Right atrium auricular region (tissue), 2 donors: ENCODE measurements at regions not wholly inside any gene's neighbourhood (a gene's known extent, or its start where the extent isn't known, plus 50 kb on each side); places are given as distances from the start of the nearest gene placed in this dataset.

Experiments
- DNase-seq: peaks from one replicate; pipeline ENCODE4 v3.0.0-alpha.2; 2019; ENCODE audit warnings: low spot score
- H3K27ac ChIP-seq, 2 donors: fragments of 200-600 bp; sonication (generic); 1 replicate in 1 of 2; 2 replicates in 1 of 2; pipeline ENCODE4 v1.5.1; 2016 to 2019
- H3K27me3 ChIP-seq, 2 donors: fragments of 200-600 bp; sonication (generic); one replicate each; pipeline versions ENCODE4 v1.5.1 to v1.6.0; 2017 to 2019
- H3K36me3 ChIP-seq: fragments of 200-600 bp; sonication (generic); one replicate; pipeline ENCODE4 v1.5.1; 2016
- H3K4me1 ChIP-seq, 2 donors: fragments of 200-600 bp; sonication (generic); one replicate each; pipeline versions ENCODE4 v1.5.1 to v1.6.0; 2017 to 2019
- H3K4me3 ChIP-seq, 2 donors: fragments of 200-600 bp; sonication (generic); 1 replicate in 1 of 2; 2 replicates in 1 of 2; pipeline ENCODE4 v1.5.1; 2017 to 2019; ENCODE audit warnings: mild to moderate bottlenecking in 1 of 2, moderate library complexity in 1 of 2
- H3K9me3 ChIP-seq, 2 donors: fragments of 200-600 bp; sonication (generic); one replicate each; pipeline ENCODE4 v1.5.1; 2019
- TF ChIP-seq, protein P1 (sequence below), 2 donors: fragments of 200-600 bp; sonication (generic); IDR thresholded peaks; one replicate each; pipeline ENCODE4 v1.5.1; 2019; ENCODE audit warnings: antibody characterized with exemption in 2 of 2

DNA sequence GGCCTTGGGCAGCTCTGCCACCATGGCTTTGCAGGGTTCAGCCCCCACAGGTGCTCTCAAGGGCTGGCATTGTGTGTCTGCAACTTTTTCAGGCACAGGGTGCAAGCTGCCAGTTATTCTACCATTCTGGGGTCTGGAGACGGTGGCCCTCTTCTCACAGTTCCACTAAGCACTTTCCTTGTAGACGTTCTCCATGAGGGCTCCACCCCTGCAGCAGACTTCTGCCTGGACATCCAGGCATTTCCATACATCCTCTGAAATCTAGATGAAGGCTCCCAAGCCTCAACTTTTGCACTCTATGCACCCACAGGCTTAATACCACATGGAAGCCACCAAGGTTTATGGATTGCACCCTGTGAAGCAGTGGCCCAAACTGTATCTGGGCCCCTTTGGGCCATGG lies 91.0 kb upstream of the RND3 start:
- TF ChIP-seq, protein P1, sequence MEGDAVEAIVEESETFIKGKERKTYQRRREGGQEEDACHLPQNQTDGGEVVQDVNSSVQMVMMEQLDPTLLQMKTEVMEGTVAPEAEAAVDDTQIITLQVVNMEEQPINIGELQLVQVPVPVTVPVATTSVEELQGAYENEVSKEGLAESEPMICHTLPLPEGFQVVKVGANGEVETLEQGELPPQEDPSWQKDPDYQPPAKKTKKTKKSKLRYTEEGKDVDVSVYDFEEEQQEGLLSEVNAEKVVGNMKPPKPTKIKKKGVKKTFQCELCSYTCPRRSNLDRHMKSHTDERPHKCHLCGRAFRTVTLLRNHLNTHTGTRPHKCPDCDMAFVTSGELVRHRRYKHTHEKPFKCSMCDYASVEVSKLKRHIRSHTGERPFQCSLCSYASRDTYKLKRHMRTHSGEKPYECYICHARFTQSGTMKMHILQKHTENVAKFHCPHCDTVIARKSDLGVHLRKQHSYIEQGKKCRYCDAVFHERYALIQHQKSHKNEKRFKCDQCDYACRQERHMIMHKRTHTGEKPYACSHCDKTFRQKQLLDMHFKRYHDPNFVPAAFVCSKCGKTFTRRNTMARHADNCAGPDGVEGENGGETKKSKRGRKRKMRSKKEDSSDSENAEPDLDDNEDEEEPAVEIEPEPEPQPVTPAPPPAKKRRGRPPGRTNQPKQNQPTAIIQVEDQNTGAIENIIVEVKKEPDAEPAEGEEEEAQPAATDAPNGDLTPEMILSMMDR (IDR thresholded peaks at IDR 0.05): no peak
- no peak for DNase-seq
- no peak overlapping the region for H3K27ac ChIP-seq
- peaks cover 0 to 12% of the 10 kb centered on the region in 2 donors for H3K9me3 ChIP-seq
- H3K36me3 ChIP-seq: no peaks in the 10 kb centered on the region
- no peaks in the 10 kb centered on the region for H3K4me1 ChIP-seq
- no peak overlapping the region for H3K4me3 ChIP-seq
- H3K27me3 ChIP-seq: no peaks in the 10 kb centered on the region

DNA sequence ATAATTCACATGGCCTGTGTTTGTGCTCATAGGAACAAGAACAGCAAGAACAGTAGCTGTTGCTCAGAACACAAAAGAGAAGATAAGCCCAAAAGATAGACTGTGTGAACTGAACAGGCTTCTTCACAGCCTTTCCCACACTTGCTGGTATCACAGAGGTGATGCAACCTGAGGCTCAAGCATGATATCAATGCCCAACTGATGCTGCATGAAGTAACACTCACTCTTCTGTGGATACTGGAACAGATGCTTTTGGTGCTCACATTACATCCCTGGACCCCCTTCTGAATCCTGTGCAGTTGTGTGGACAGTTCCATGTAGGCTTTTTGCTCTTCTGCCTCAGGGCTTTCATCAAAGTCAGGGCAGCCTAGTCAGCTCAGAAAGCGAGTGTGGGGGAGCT lies 88.4 kb upstream of the RND3 start:
- peaks cover 0 to 12% of the 10 kb centered on the region in 2 donors for H3K9me3 ChIP-seq
- H3K36me3 ChIP-seq: no peaks in the 10 kb centered on the region
- H3K4me3 ChIP-seq: no peak overlapping the region
- H3K4me1 ChIP-seq: no peaks in the 10 kb centered on the region
- no peak overlapping the region for H3K27ac ChIP-seq
- TF ChIP-seq, protein P1 (IDR thresholded peaks at IDR 0.05): no peak
- DNase-seq: no peak
- no peaks in the 10 kb centered on the region for H3K27me3 ChIP-seq

DNA sequence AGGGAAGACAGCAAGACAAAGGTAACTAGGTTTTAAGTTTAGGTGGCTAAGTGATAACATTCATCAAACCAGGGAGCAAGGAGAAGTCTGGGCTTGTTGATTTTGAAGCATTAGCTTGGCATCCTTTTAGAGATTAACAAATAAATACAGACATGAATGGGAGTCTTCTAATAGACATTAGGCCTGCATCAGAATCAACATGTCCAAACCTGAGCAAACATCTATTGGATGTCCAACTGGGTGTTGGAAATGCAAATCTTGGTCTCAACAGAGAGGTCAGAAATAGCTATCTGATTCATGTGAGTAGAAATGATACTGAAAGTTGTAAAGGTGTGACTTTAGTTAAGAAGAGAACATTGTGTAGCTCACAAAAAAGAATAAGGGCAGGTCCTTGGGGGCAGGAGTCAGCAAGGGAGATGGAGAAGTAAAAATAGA lies 85.5 kb upstream of the RND3 start:
- DNase-seq: no peak
- TF ChIP-seq, protein P1 (IDR thresholded peaks at IDR 0.05): no peak
- Histone ChIP-seq H3K4me3 (no peak overlapping the region), H3K36me3 (no peaks in the 10 kb centered on the region), H3K4me1 (no peaks in the 10 kb centered on the region), H3K27ac (no peak overlapping the region), H3K27me3 (no peaks in the 10 kb centered on the region), H3K9me3 (no peaks in the 10 kb centered on the region)

DNA sequence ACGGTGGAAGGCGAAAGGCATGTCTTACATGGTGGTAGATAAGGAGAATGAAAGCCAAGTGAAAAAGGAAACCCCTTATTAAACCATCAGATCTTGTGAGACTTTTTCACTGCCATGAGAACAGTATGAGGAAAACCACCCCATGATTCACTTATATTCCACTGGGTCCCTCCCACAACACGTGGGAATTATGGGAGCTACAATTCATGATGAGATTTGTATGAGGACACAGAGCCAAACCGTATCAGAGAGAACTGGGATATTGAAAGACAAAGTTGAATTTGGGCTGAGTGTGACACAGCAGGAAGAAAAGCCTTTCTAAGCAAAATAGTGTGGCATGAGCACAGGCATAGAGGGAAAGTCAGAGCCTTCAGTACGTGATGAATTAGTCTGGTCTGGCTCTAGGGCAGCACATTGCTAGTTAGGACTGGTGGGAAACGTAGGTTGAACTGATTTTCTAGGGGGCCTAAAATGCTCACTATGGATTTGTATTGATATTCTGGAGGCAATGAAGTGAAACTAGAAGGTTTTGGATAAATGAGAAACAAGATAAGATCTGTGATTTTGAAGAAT lies 84.8 kb upstream of the RND3 start:
- TF ChIP-seq, protein P1 (IDR thresholded peaks at IDR 0.05): no peak
- H3K27ac ChIP-seq: no peak overlapping the region
- no peaks in the 10 kb centered on the region for H3K36me3 ChIP-seq
- H3K4me1 ChIP-seq: no peaks in the 10 kb centered on the region
- no peaks in the 10 kb centered on the region for H3K9me3 ChIP-seq
- no peaks in the 10 kb centered on the region for H3K27me3 ChIP-seq
- no peak for DNase-seq
- no peak overlapping the region for H3K4me3 ChIP-seq

DNA sequence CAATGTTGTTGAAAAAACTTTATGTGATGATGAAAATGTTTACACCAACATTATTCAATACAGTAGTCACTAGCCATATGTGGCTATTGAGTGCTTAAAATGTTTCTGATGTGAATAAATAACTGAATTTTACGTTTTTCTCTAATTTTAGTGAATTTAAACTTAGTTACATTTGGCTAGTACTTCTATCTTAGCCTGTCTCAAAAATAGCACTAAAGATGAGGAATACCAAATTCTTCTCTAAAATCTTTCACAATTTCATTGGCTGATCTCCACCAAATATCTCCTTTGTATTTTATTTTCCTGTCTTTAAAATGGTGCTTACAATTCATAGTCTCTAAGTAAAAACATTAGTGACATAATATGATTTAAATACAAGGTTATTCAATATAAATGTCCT lies 83.7 kb upstream of the RND3 start:
- Histone ChIP-seq H3K36me3 (no peaks in the 10 kb centered on the region), H3K27ac (no peak overlapping the region), H3K4me1 (no peaks in the 10 kb centered on the region), H3K9me3 (no peaks in the 10 kb centered on the region), H3K27me3 (no peaks in the 10 kb centered on the region), H3K4me3 (no peak overlapping the region)
- no peak for DNase-seq
- TF ChIP-seq, protein P1 (IDR thresholded peaks at IDR 0.05): no peak

DNA sequence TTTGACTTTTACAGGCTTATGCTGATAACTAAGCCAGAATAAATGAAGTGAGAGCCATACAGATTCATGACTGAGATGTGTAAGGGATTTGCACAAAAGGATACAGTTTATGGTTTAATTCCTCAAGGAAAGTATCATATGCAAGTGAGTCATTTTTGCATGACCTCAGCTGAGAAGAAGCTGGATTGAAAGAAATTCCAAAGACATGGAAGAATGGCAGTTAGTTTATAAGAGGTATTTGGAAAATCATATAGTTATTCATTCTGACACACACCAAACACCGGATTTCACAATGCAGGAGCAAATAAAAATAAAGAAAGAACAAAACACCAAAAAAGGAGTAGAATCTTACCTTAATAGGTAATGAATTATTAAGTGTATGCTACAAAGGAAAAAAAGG lies 83.2 kb upstream of the RND3 start:
- Histone ChIP-seq H3K36me3 (no peaks in the 10 kb centered on the region), H3K4me1 (no peaks in the 10 kb centered on the region), H3K9me3 (no peaks in the 10 kb centered on the region), H3K27me3 (no peaks in the 10 kb centered on the region), H3K4me3 (no peak overlapping the region), H3K27ac (no peak overlapping the region)
- no peak for DNase-seq
- TF ChIP-seq, protein P1 (IDR thresholded peaks at IDR 0.05): no peak
